ENCODE measurements at regions not wholly inside any gene's neighbourhood (a gene's known extent, or its start where the extent isn't known, plus 50 kb on each side); places are given as distances from the start of the nearest gene placed in this dataset.

DNA sequence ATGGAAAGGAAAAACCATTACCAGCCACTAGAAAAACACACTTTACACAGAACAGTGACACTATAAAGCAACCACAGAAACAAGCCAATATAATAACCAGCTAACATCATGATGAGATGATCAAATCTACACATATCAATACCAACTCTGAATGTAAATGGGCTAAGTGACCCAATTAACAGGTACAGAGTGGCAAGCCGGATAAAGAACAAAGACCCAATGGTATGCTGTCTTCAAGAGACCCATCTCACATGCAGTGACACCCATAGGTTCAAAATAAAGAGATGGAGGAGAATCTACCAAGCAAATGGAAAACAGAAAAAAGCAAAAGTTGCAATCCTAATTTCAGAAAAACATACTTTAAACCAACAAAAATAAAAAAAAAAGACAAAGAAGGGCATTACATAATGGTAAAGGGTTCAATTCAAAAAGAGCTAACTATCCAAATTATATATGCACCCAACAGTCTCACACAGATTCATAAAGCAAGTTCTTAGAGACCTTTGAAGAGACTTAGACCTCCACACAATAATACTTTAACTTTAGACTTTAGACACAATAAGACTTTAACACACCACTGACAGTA lies 160.3 kb upstream of the TMEM45B start:
- Histone ChIP-seq H3K79me2 (ENCODE audit: insufficient read depth, low read length) (no peaks in the 10 kb centered on the region), H3K9me3 (ENCODE audit: control insufficient read depth in 1 of 2, insufficient read depth in 1 of 2, low read depth in 1 of 2, low read length in 2 of 2) (no peaks in the 10 kb centered on the region), H3K27me3 (ENCODE audit: insufficient read depth, low read length) (no peaks in the 10 kb centered on the region), H3K9ac (ENCODE audit: low read length) (no peak overlapping the region), H4K20me1 (ENCODE audit: insufficient read depth) (no peaks in the 10 kb centered on the region), H3K27ac (ENCODE audit: low read depth, low read length) (no peak overlapping the region), H3K4me2 (ENCODE audit: low read length) (no peak overlapping the region), H3K4me1 (ENCODE audit: control insufficient read depth in 1 of 2, insufficient read depth in 2 of 2, low read length in 2 of 2) (no peaks in the 10 kb centered on the region), H2AFZ (ENCODE audit: low read depth, low read length, poor library complexity, severe bottlenecking) (no peak overlapping the region), H3K4me3 (replicated peaks in 1 of 2; ENCODE audit: low read depth in 1 of 2, low read length in 2 of 2) (no peak overlapping the region), H3K36me3 (ENCODE audit: control insufficient read depth in 1 of 2, insufficient read depth in 2 of 2, low read length in 2 of 2) (no peaks in the 10 kb centered on the region), H3K9me2 (ENCODE audit: insufficient read depth) (no peaks in the 10 kb centered on the region)
- POLR2A ChIA-PET: no interaction called here
- RAD21 ChIA-PET (ENCODE audit: low non-redundant PET in 1 of 2, low total read pairs in 2 of 2, uncharacterized antibody in 2 of 2, unreplicated experiment in 2 of 2): no interaction called here
- intact Hi-C loops (cut with micrococcal nuclease): no loop called here
- TF ChIP-seq JUND (IDR thresholded peaks at IDR 0.05) (no peak), POLR2AphosphoS5 (IDR thresholded peaks at IDR 0.05; ENCODE audit: low read depth, low read length) (no peak), CTCF (IDR thresholded peaks at IDR 0.05 in 2 of 3, conservative IDR thresholded peaks at IDR 0.05 in 1 of 3; ENCODE audit: borderline replicate concordance in 1 of 3, insufficient read depth in 1 of 3, low read depth in 2 of 3, low read length in 2 of 3) (no peak), SIN3A (IDR thresholded peaks at IDR 0.05; ENCODE audit: low read depth) (no peak), TCF7L2 (IDR thresholded peaks at IDR 0.05; ENCODE audit: borderline replicate concordance, extremely low read depth, insufficient read depth, insufficient read length) (no peak), ATF3 (IDR thresholded peaks at IDR 0.05) (no peak), ZFX (IDR thresholded peaks at IDR 0.05) (no peak)
- DNase-seq (ENCODE audit: low read depth, low spot score) (no peak), ATAC-seq (no peak)
- CTCF ChIA-PET: no interaction called here
- no TSS peak for BruUV-seq (replicated peaks)

All from HCT116 (cell line).